B cell (primary cell): ENCODE measurements at regions not wholly inside any gene's neighbourhood (a gene's known extent, or its start where the extent isn't known, plus 50 kb on each side); places are given as distances from the start of the nearest gene placed in this dataset.

Source experiments
- CTCF ChIP-seq: fragments of 200-600 bp; IDR thresholded peaks from one replicate; pipeline ENCODE4 v1.8.0; 2022; ENCODE audit warnings: antibody characterized with exemption, mild to moderate bottlenecking
- EZH2 ChIP-seq: IDR thresholded peaks from 2 replicates; pipeline ENCODE4 v1.6.1; 2012; ENCODE audit warnings: borderline replicate concordance, low read depth, mild to moderate bottlenecking, moderate library complexity, low read length; ENCODE audit not compliant: insufficient read depth, poor library complexity, severe bottlenecking

GRCh38 chr11:104306862-104307474, 143.0 kb upstream of the PDGFD start:
- no peak for TF ChIP-seq CTCF
- TF ChIP-seq EZH2 = no peak
